Transverse colon (tissue), 4 donors: ENCODE measurements at regions not wholly inside any gene's neighbourhood (a gene's known extent, or its start where the extent isn't known, plus 50 kb on each side); places are given as distances from the start of the nearest gene placed in this dataset.

ENCODE experiments used
- DNase-seq: peaks from one replicate; pipeline ENCODE4 v3.0.0-alpha.2; 2019
- H3K27ac ChIP-seq, 4 donors: fragments of 200-600 bp; sonication (generic); 2 replicates each; pipeline ENCODE4 v1.5.1; 2016 to 2018; ENCODE audit warnings: inconsistent platforms in 4 of 4
- H3K27me3 ChIP-seq: fragments of 200-600 bp; sonication (generic); 2 replicates; pipeline ENCODE4 v1.5.1; 2017; ENCODE audit warnings: inconsistent platforms
- H3K36me3 ChIP-seq, 4 donors: fragments of 200-600 bp; sonication (generic); 2 replicates each; pipeline ENCODE4 v1.5.1; 2017 to 2019; ENCODE audit warnings: inconsistent platforms in 4 of 4
- H3K4me1 ChIP-seq, 4 donors: fragments of 200-600 bp; sonication (generic); 2 replicates each; pipeline ENCODE4 v1.5.1; 2017 to 2020; ENCODE audit warnings: inconsistent platforms in 4 of 4
- H3K4me3 ChIP-seq, 4 donors: fragments of 200-600 bp; sonication (generic); 1 replicate in 1 of 4; 2 replicates in 3 of 4; pipeline versions ENCODE4 v1.5.1 to v1.6.1; 2017 to 2019; ENCODE audit warnings: inconsistent platforms in 4 of 4
- H3K9me3 ChIP-seq, 2 donors: fragments of 200-600 bp; sonication (generic); 2 replicates each; pipeline ENCODE4 v1.5.1; 2017 to 2019; ENCODE audit warnings: inconsistent platforms in 2 of 2
- CTCF ChIP-seq, 5 experiments: fragments of 200-600 bp in 3 of 5; fragments of 450-650 bp in 2 of 5; sonication (generic) in 3 of 5; IDR thresholded peaks; 1 replicate in 2 of 5; 2 replicates in 3 of 5; pipeline ENCODE4 v1.5.1; 2016 to 2017; ENCODE audit warnings: antibody characterized with exemption in 5 of 5, inconsistent platforms in 3 of 5, mild to moderate bottlenecking in 2 of 5, moderate library complexity in 1 of 5
- EP300 ChIP-seq: sonication (generic); formaldehyde crosslinking; IDR thresholded peaks from one replicate; pipeline ENCODE4 v1.6.1; 2017; ENCODE audit warnings: antibody characterized with exemption, low read depth
- POLR2A ChIP-seq: fragments of 450-650 bp; IDR thresholded peaks from one replicate; pipeline ENCODE4 v1.6.1; 2016; ENCODE audit warnings: antibody characterized with exemption, mild to moderate bottlenecking, moderate library complexity
- POLR2AphosphoS5 ChIP-seq, 3 donors: sonication (generic); formaldehyde crosslinking; IDR thresholded peaks; one replicate each; pipeline ENCODE4 v1.6.1; 2016; ENCODE audit warnings: antibody characterized with exemption in 3 of 3
- WGBS, 2 donors: methylation state at CpG; one replicate each; pipeline ENCODE4 v1.1.5; 2018; ENCODE audit warnings: low coverage in 1 of 2; 5-methylcytosine and 5-hydroxymethylcytosine counted together
- in situ Hi-C, 4 donors: fragments of 200-750 bp; cut with MboI; loops; one replicate each; pipeline versions ENCODE4 v1.15.0 to v1.15.1; 2017; ENCODE audit warnings: low sequenced_read_pairs in 3 of 4, low pct_ligation_motif_present in 1 of 4, low pct_unique_long_range_greater_than_20kb in 1 of 4
- intact Hi-C: fragments of 100-400 bp; cut with DNase I; formaldehyde crosslinking; loops from one replicate; pipeline ENCODE4 v1.15.1; 2023; ENCODE audit warnings: low total_unique reads

DNA sequence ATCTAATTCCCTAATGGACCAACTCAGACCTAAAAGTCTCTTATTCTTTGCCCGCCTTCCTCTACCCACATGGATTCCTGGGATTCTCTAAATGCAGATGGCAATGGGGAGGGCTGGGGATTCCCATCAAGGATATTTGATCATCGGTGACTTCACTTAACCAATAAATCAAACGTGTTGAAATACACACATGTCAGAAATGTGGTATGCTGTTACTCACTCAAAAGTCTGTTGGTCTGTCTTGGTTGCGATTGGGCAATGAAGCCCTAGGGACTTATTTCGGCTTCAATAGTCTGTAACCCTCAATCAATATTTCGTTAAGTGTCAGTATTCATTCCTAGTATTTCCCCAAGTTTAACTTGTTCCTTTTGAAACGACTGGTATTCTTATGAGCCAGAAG, 117.2 kb upstream of the DIO3 start:
- H3K4me1 ChIP-seq = no peaks in the 10 kb centered on the region
- in situ Hi-C loops = no loop called here
- DNase-seq = no peak
- peaks cover 20% of the 10 kb centered on the region for H3K27me3 ChIP-seq
- 75 to 84% methylated on average over 7 of the region's 7 CpGs for WGBS, 2 donors
- H3K36me3 ChIP-seq = no peaks in the 10 kb centered on the region
- H3K27ac ChIP-seq = no peak overlapping the region
- no peak overlapping the region for H3K4me3 ChIP-seq
- no peaks in the 10 kb centered on the region for H3K9me3 ChIP-seq
- no peak for TF ChIP-seq CTCF (IDR thresholded peaks at IDR 0.05)
- no peak for TF ChIP-seq EP300
- no peak for TF ChIP-seq POLR2AphosphoS5 (IDR thresholded peaks at IDR 0.05)
- no peak for TF ChIP-seq POLR2A
- intact Hi-C loops = no loop called here

- TF ChIP-seq POLR2AphosphoS5 (IDR thresholded peaks at IDR 0.05) = no peak
- no peaks in the 10 kb centered on the region for H3K36me3 ChIP-seq
- no peak overlapping the region for H3K27ac ChIP-seq
- no peak for DNase-seq
- WGBS, 2 donors = 78 to 100% methylated on average over 3 to 4 of the region's 4 CpGs
- no peak overlapping the region for H3K4me3 ChIP-seq
- no peaks in the 10 kb centered on the region for H3K4me1 ChIP-seq
- H3K9me3 ChIP-seq = no peaks in the 10 kb centered on the region
- H3K27me3 ChIP-seq = peaks cover 20% of the 10 kb centered on the region
- intact Hi-C loops (no loop called here), in situ Hi-C loops (no loop called here)
Measured at GRCh38 chr14:101445278-101445677, 116.0 kb upstream of the DIO3 start.

DNA sequence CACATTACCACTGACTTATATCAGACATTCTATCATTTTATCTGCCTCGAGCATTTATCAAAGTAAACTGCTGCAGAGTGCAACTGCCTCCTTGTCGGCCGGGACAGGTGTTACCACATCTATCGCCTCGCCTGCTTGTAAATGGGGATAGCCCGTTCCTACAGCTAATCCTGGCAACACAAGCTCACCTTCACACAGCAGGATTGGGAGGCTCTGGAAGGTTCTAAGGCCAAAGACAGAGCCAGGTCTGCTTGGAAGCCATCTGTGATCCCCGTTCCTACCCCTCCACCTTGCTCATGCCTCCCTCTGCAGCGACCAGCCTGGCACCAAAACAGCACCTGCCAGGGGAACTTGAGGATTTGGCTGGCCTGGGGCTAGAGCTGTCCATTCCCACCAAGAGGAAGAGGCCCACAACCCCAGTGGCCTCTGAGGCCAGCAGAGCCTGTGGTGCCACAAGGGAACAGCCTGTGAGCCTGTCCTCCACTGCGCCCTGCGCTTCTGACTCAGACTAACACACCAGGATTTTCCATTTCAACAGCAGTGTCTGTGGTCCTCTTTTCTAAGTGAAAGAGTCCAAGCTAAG, 114.8 kb upstream of the DIO3 start:
- Histone ChIP-seq H3K4me3 (no peak overlapping the region), H3K27me3 (peaks cover 20% of the 10 kb centered on the region), H3K9me3 (no peaks in the 10 kb centered on the region), H3K4me1 (no peaks in the 10 kb centered on the region), H3K36me3 (no peaks in the 10 kb centered on the region), H3K27ac (no peak overlapping the region)
- intact Hi-C loops (no loop called here), in situ Hi-C loops (no loop called here)
- DNase-seq = no peak
- TF ChIP-seq EP300 = no peak
- TF ChIP-seq POLR2AphosphoS5 (IDR thresholded peaks at IDR 0.05) = no peak
- no peak for TF ChIP-seq POLR2A
- TF ChIP-seq CTCF (IDR thresholded peaks at IDR 0.05) = no peak
- WGBS, 2 donors = 59 to 70% methylated on average over 6 to 10 of the region's 10 CpGs

DNA sequence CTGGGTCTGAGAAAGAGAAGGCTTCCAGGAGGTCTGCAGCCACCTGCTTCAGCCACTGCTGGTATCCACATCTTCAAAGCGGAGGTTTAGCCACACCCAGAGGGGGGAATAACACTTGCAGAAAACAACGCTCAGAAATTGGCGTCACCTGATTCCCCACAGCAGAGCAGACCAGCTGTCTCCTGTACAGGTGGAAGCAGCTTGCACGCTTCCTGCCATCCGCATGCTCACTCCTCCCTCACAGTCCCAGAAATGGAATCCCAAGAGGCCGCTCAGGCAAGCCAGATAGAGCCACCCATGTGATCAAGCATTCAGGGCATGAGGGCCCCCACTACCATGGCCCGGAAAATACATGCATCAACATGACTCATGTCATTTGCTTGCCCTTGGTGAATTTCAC, 112.2 kb upstream of the DIO3 start:
- in situ Hi-C loops (no loop called here), intact Hi-C loops (no loop called here)
- TF ChIP-seq CTCF (IDR thresholded peaks at IDR 0.05) (no peak), POLR2A (no peak), POLR2AphosphoS5 (IDR thresholded peaks at IDR 0.05) (no peak), EP300 (no peak)
- DNase-seq = no peak
- no peak overlapping the region for H3K27ac ChIP-seq
- H3K27me3 ChIP-seq = peaks cover 28% of the 10 kb centered on the region
- H3K4me3 ChIP-seq = no peak overlapping the region
- 58% methylated on average over 7 of the region's 7 CpGs; no CpG with 5 or more reads in 1 of the 2 donors for WGBS, 2 donors
- no peaks in the 10 kb centered on the region for H3K4me1 ChIP-seq
- no peaks in the 10 kb centered on the region for H3K36me3 ChIP-seq
- H3K9me3 ChIP-seq = no peaks in the 10 kb centered on the region

DNA sequence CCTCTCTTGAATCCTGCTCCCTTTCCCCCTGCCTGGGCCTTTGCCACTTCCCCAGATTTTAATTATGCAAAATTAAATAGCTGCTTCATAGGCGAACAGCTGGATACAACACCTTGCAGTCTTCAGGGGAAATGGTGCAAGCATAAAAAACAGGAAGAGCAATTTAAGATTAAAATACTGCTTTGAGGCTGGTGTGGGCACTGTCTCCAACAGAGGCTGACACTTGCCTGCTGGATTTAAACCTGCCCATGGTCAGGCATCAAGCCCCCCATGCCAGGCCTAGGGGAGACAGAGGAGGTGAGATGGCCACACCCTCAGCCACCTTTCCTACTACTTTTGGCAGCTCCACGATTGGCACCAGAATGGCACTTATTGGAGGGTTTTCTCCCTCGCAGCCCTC, 110.1 kb upstream of the DIO3 start:
- in situ Hi-C loops = no loop called here
- H3K4me1 ChIP-seq = no peaks in the 10 kb centered on the region
- no peak for DNase-seq
- H3K27me3 ChIP-seq = peaks cover 40% of the 10 kb centered on the region
- no peaks in the 10 kb centered on the region for H3K36me3 ChIP-seq
- WGBS, 2 donors = 72 to 81% methylated on average over 2 to 3 of the region's 3 CpGs
- TF ChIP-seq CTCF (IDR thresholded peaks at IDR 0.05) (no peak), EP300 (no peak), POLR2AphosphoS5 (IDR thresholded peaks at IDR 0.05) (no peak), POLR2A (no peak)
- intact Hi-C loops = no loop called here
- H3K27ac ChIP-seq = no peak overlapping the region
- H3K9me3 ChIP-seq = no peaks in the 10 kb centered on the region
- H3K4me3 ChIP-seq = no peak overlapping the region
